ENCODE measurements at regions not wholly inside any gene's neighbourhood (a gene's known extent, or its start where the extent isn't known, plus 50 kb on each side); places are given as distances from the start of the nearest gene placed in this dataset.

GRCh38 chr13:76645632-76646031 lies 240.6 kb downstream of the KCTD12 start:
- H3K27ac ChIP-seq (ENCODE audit: control insufficient read depth, insufficient read depth, low read length) = no peak overlapping the region
- no peak overlapping the region for H3K9ac ChIP-seq (ENCODE audit: control insufficient read depth, extremely low read depth, insufficient read depth, low read length)
- dilution Hi-C loops (cut with MboI; ENCODE audit: extremely low pct_ligation_motif_present, low sequenced_read_pairs) = no loop called here
- no peaks in the 10 kb centered on the region for H3K9me3 ChIP-seq (ENCODE audit: control insufficient read depth, low read depth, low read length)
- H3K4me1 ChIP-seq (ENCODE audit: control insufficient read depth, extremely low read depth, insufficient read depth, low read length) = no peaks in the 10 kb centered on the region
- no peak overlapping the region for H3K4me2 ChIP-seq (ENCODE audit: control insufficient read depth, extremely low read depth, insufficient read depth, low read depth, low read length)
- no peak overlapping the region for H2AFZ ChIP-seq (ENCODE audit: control insufficient read depth, low read length)
- H3K36me3 ChIP-seq (ENCODE audit: control insufficient read depth in 2 of 2, extremely low read depth in 1 of 2, insufficient read depth in 2 of 2, low read length in 2 of 2) = no peaks in the 10 kb centered on the region
- H4K20me1 ChIP-seq (ENCODE audit: control insufficient read depth, extremely low read depth, insufficient read depth, low read length) = no peaks in the 10 kb centered on the region
- no peaks in the 10 kb centered on the region for H3K79me2 ChIP-seq (ENCODE audit: control insufficient read depth, insufficient read depth, low read length)
- no peak for TF ChIP-seq CTCF (optimal IDR thresholded peaks at IDR 0.05 in 1 of 3, IDR thresholded peaks at IDR 0.05 in 1 of 3, conservative IDR thresholded peaks at IDR 0.05 in 1 of 3; ENCODE audit: extremely low read depth in 1 of 3, insufficient read depth in 2 of 3, low read length in 3 of 3)
- TF ChIP-seq EZH2 (IDR thresholded peaks at IDR 0.05; ENCODE audit: low read length) = no peak
- no peak for DNase-seq (ENCODE audit: low read depth, low spot score)
- H3K27me3 ChIP-seq (ENCODE audit: control insufficient read depth, extremely low read depth, insufficient read depth, low read length) = no peaks in the 10 kb centered on the region
- no peak overlapping the region for H3K4me3 ChIP-seq (ENCODE audit: control insufficient read depth in 2 of 3, extremely low read depth in 1 of 3, insufficient read depth in 2 of 3, low read depth in 1 of 3, low read length in 3 of 3)
- no peaks in the 10 kb centered on the region for H3K9me1 ChIP-seq (ENCODE audit: control insufficient read depth, extremely low read depth, insufficient read depth, low read length)
- no peak for FAIRE-seq

- no peak for DNase-seq (ENCODE audit: low read depth, low spot score)
- Histone ChIP-seq H3K9me3 (ENCODE audit: control insufficient read depth, low read depth, low read length) (no peaks in the 10 kb centered on the region), H3K4me3 (ENCODE audit: control insufficient read depth in 2 of 3, extremely low read depth in 1 of 3, insufficient read depth in 2 of 3, low read depth in 1 of 3, low read length in 3 of 3) (no peak overlapping the region), H3K36me3 (ENCODE audit: control insufficient read depth in 2 of 2, extremely low read depth in 1 of 2, insufficient read depth in 2 of 2, low read length in 2 of 2) (no peaks in the 10 kb centered on the region), H2AFZ (ENCODE audit: control insufficient read depth, low read length) (no peak overlapping the region), H3K79me2 (ENCODE audit: control insufficient read depth, insufficient read depth, low read length) (no peaks in the 10 kb centered on the region), H3K9me1 (ENCODE audit: control insufficient read depth, extremely low read depth, insufficient read depth, low read length) (no peaks in the 10 kb centered on the region), H4K20me1 (ENCODE audit: control insufficient read depth, extremely low read depth, insufficient read depth, low read length) (no peaks in the 10 kb centered on the region), H3K9ac (ENCODE audit: control insufficient read depth, extremely low read depth, insufficient read depth, low read length) (no peak overlapping the region), H3K27ac (ENCODE audit: control insufficient read depth, insufficient read depth, low read length) (no peak overlapping the region), H3K27me3 (ENCODE audit: control insufficient read depth, extremely low read depth, insufficient read depth, low read length) (no peaks in the 10 kb centered on the region), H3K4me2 (ENCODE audit: control insufficient read depth, extremely low read depth, insufficient read depth, low read depth, low read length) (no peak overlapping the region), H3K4me1 (ENCODE audit: control insufficient read depth, extremely low read depth, insufficient read depth, low read length) (no peaks in the 10 kb centered on the region)
- dilution Hi-C loops (cut with MboI; ENCODE audit: extremely low pct_ligation_motif_present, low sequenced_read_pairs) = no loop called here
- TF ChIP-seq EZH2 (IDR thresholded peaks at IDR 0.05; ENCODE audit: low read length) (no peak), CTCF (optimal IDR thresholded peaks at IDR 0.05 in 1 of 3, IDR thresholded peaks at IDR 0.05 in 1 of 3, conservative IDR thresholded peaks at IDR 0.05 in 1 of 3; ENCODE audit: extremely low read depth in 1 of 3, insufficient read depth in 2 of 3, low read length in 3 of 3) (no peak)
- no peak for FAIRE-seq
These were observed 241.3 kb downstream of the KCTD12 start for GRCh38 chr13:76644906-76645305.
